SK-MEL-5 (cell line): ENCODE measurements at regions not wholly inside any gene's neighbourhood (a gene's known extent, or its start where the extent isn't known, plus 50 kb on each side); places are given as distances from the start of the nearest gene placed in this dataset.

ENCODE experiments used
- DNase-seq: peaks from one replicate; pipeline ENCODE4 v3.0.0-alpha.2; 2016; ENCODE audit warnings: low read depth, low spot score
- in situ Hi-C: cut with HindIII; loops from 2 replicates; pipeline ENCODE4 v1.10.0; 2016; ENCODE audit warnings: low sequenced_read_pairs, high pct_unique_total_duplicates, low pct_unique_long_range_greater_than_20kb

DNA sequence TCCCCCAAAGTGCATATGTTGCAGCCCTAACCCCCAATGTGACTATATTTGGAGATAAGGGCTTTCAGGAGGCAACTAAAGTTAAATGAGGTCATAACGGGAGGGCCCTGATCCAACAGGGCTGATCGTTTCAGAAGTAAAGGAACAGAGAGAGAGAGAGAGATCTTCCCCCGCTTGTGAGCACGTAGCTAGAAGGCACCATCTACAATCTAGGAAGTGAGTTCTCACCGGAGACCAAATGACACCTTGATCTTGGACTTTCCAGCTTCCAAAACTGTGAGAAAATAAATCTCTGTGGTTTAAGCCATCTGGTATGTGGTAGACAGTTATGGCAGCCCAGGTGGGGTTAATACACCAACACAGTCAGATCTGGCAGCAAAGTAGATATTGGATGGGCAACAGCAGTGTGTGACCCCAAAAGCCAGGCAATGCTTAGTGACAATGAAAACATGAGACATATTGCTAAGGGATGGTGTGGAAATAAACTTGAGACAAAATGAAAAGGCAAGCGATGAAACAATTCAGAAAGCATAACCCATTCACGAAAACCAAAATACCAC, 147.2 kb upstream of the GSC start:
- no peak for DNase-seq
- in situ Hi-C loops, result no loop called here

GRCh38 chr14:94914191-94914590, 144.3 kb upstream of the GSC start:
- in situ Hi-C loops, result no loop called here

GRCh38 chr14:94907626-94908261, 137.8 kb upstream of the GSC start:
- DNase-seq, result no peak

More at GRCh38 chr14:94914191-94914590, 144.3 kb upstream of the GSC start:
- no peak for DNase-seq

DNA sequence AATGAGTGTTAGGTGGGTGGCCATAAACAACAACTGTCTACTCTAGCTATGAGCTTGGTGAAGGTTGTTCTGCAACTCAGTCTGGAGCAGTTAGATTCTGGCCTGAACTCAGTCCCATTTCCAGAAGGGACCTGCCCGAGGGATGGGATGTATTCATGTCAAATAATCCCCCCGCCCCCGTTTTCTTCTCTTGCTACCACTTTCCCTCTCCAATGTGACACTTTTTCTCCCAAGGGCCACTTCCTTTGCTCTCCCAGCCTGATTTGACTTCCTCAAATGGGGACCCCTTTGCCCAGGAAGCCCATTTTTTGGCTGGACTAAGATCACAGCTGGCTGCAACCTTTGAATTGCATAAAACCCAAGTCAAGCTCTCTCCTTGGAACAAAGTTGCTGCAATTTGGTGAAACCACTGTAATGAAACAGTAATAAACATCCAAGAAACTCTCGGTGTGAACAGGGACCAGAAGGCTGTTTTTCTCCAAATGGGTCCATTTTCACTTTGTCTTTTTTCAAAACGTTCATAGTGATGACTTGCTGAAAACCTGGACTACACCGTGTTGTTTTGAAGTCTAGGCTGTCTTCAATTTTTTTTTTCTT, 137.2 kb upstream of the GSC start:
- no peak for DNase-seq

More at GRCh38 chr14:94907626-94908261, 137.8 kb upstream of the GSC start:
- in situ Hi-C loops, result no loop called here

GRCh38 chr14:94906577-94906976, 136.7 kb upstream of the GSC start:
- in situ Hi-C loops, result no loop called here
- no peak for DNase-seq

More for the DNA sequence above, 137.2 kb upstream of the GSC start:
- in situ Hi-C loops, result no loop called here

GRCh38 chr14:94904636-94905035, 134.7 kb upstream of the GSC start:
- DNase-seq, result no peak
- in situ Hi-C loops, result no loop called here

DNA sequence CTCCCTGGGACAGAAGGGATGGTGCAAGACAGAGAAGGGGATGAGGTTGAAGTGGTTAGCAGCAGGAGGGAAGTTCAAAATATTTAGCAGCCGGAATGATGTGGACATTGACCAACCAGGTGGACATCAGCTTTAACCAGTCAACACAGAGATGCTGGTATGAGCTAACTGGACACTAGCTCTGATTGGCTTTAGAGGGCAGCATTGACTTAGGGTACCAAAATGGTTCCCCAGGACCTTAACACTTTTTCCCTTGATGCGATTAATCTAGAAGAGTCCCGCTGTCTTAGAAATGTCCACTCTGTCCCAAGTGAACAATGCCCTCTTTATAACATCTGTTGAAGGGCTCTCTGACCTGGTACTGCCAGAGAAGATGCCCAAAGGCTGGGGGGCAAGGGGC, 134.0 kb upstream of the GSC start:
- in situ Hi-C loops, result no loop called here
- no peak for DNase-seq

GRCh38 chr14:94903338-94903737, 133.4 kb upstream of the GSC start:
- no peak for DNase-seq
- in situ Hi-C loops, result no loop called here

GRCh38 chr14:94897561-94897960, 127.6 kb upstream of the GSC start:
- in situ Hi-C loops, result no loop called here
- DNase-seq, result no peak

GRCh38 chr14:94897082-94897481, 127.2 kb upstream of the GSC start:
- in situ Hi-C loops, result no loop called here
- DNase-seq, result no peak

DNA sequence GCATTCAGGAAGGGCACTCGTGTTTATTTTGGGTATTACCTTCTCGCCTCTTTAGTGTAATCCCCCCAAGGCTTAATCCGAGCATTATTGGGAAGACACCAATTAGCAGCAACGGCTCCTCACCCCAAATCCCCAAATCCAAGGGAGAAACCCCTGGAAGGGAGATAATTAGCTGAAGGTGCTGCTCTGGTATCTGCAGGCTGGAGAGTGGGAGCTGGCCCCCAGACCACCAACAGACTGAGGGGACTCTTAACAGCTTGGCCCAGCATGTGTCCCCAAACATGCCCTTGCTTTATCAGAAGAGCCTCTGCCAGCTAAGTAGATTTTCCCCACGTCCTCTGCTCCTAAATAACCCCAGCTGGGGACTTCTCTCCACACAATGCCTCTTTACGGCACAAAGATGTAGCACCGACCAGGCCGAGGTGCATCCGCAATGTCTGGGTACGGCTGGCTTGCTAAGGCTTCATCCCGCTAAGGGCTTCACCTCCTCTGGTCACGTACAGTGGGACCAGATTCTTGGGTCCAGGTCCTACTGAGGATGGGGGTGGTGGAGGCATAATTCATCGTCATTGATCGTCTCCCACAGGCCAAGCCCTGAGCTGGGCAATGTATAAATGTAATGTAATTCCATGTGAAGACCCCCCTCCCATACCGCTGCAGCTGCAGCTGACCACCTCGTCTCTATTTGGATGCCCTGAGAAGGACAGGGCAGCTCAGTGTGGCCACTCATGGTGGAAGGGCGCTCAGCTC, 123.7 kb upstream of the GSC start:
- no peak for DNase-seq
- in situ Hi-C loops, result no loop called here

GRCh38 chr14:94890785-94891184, 120.9 kb upstream of the GSC start:
- in situ Hi-C loops, result no loop called here
- no peak for DNase-seq

GRCh38 chr14:94889520-94890312, 119.8 kb upstream of the GSC start:
- in situ Hi-C loops, result no loop called here
- DNase-seq, result no peak

GRCh38 chr14:94888121-94888520, 118.2 kb upstream of the GSC start:
- in situ Hi-C loops, result no loop called here
- no peak for DNase-seq

DNA sequence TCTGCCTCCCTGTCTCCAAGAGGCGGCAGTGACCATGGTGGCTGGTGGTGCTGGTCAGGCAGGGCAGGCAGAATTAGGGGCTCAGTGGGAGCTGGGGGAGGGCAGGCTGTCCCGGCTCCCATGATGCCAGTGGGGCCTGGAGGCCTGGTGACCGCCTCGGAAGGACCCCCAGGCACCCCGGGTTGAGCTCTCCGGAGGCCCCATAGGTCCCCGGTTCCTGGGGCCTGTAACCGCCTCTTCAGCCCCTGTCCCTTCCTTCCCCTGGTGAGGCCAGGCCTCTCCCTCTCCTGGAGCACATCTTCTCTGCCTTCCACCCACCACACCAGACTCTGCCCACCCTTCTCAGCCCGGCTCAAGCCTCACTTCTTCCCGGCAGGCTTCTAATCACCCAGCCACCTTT, 117.7 kb upstream of the GSC start:
- no peak for DNase-seq
- in situ Hi-C loops, result no loop called here

- no peak for DNase-seq
- in situ Hi-C loops, result no loop called here
These were observed 117.0 kb upstream of the GSC start for GRCh38 chr14:94886931-94887330.

DNA sequence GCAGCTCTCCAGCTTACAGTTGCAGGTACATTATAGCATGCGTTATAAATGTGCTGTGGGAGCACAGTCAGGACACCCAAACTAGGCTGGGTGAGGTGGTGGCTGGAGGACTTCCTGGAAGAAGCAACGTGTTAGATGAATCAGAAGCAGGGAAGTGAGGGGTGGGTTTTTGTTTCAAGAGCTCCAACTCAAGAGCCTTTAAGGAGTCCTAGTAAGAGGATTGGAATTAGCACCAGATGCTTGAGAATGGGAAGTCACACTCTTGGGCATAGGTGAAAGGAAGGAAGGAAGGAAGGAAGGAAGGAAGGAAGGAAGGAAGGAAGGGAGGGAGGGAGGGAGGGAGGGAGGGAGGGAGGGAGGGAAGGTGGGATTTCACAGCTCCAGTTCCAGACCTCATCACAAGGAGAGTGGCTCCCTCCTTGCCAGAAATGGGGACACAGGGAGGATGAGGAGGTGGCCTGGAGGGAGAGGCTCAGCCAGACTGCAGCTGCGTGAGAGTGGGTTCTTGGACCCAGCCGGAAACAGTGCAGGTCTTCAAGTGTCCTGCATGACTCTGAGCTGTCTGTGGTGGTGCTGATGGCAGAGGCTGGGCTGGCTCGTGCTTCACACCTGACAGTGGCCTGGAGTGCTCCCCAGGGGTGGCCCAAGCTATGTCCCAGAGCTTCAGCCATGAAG, 115.7 kb upstream of the GSC start:
- in situ Hi-C loops, result no loop called here
- DNase-seq, result no peak
